GM19463 (cell line): ENCODE measurements at regions not wholly inside any gene's neighbourhood (a gene's known extent, or its start where the extent isn't known, plus 50 kb on each side); places are given as distances from the start of the nearest gene placed in this dataset.

Experiments used
- ATAC-seq: cut with Tn5 transposase; IDR thresholded peaks from one replicate; pipeline ENCODE4 v1.9.1; 2021; ENCODE audit warnings: mild to moderate bottlenecking, moderate library complexity; ENCODE audit not compliant: unreplicated experiment

DNA sequence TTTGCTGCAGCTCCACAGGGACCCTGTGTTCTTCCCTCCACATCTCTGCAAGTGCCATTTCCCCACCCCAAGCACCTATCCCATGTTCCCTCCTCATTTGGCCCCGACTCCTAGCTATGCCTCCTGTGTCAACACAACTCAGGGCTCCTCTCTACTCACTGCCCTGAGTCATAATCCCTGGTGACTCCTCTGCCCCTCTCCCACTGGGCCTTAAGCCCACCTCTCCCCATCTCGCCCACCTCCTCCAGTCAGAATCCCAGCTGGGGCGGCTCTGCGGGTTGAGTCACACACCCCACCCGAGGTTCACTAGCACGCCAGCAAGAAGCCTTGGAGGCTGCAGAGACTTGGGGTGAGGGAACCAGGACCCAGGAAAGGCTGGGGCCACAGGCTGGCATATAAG, 346.2 kb downstream of the FOXL1 start:
- ATAC-seq: no peak

DNA sequence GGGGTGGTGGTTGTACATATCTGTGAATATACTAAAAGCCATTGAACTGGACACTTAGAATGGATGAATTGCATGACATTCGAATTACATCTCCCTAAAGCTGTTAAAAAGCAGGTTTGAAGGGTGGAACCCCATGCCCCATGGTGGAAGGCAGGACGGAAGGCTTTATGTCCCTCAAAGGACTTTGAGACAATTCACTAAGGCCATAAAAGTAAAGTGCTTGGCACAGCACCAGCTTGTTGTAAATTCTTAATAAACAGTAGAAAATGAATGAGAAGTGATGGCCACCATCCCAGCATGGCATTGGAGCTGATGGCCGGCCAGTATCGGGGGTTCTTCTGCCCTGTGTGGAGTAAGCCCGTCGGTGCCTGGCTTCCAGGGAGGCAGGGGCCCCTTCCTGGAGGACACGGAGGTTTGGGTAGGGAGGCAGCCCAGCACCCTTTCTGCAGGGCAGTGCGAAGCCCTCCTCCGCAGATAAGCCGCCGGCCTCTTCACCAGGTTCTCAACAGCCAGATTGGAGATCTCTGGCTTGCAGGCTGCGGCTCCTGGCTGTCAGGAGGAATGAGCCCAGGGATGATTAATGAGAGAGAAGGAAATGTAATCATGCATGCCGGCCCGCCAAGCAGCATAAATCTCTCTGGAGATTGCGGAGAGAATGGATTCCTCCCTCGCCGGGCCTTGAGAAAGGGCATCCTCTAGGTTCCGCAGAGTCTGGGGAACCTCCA, 346.9 kb downstream of the FOXL1 start:
- no peak for ATAC-seq

DNA sequence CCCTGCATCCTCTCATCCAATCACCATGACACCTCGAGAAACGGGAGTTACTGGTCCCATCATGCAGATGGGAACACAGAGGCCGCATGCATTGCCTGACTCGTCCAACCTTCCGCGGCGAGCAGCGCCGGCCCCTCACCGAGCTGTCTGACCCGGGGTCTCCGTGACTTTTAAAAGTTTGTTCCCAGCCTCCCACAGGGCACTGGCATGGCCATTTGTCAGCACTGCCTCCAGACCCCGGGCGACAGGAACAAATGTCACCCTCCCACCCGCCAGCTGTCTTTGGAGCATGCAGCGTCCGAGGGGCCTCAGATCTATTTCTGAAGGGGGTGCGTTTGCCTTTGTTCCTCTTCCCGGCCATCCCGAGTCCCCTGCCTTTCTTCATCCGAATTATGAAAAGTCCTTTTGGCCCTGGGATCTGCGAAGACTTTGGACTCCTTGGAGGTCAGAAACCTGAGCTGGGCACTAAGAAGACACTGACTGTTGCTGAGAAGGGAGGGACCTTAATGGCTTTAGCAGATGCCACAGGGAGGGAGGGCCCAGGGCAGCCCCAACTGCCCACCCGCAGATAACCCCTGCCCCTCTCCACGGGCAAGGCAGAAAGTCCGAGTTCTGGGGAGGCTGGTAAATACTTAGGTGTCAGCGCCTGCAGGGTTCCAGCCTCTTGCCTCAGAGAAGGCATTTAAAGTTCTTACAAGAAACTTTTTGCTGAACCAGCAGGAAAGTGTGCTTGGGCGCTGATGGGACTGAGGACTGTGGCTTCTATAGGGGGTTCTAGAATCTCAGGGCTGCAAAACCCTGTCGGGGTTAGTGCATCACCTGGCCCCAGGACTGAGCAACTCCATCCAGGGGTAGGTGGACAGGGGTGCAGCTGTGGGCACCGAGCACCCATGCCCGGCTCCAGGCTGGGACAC, 348.1 kb downstream of the FOXL1 start:
- ATAC-seq: no peak

DNA sequence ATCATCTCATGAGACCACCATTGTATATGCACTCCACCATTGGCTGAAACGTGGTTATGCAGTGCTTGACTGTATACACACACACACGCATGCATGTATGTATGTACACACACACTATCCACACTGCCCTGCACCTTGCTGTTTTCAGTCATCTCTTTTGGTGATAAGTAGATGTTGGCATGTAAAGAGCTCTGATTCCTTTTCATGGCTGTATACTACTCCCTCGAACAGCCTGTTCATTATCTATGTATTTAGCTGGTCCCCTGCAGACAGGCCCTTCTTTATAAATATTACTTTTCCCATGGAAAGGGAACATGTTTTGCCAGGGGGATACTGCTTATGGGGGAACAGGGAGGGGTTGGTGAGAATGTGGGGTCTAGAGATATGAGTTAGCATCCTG, 349.4 kb downstream of the FOXL1 start:
- ATAC-seq: no peak

DNA sequence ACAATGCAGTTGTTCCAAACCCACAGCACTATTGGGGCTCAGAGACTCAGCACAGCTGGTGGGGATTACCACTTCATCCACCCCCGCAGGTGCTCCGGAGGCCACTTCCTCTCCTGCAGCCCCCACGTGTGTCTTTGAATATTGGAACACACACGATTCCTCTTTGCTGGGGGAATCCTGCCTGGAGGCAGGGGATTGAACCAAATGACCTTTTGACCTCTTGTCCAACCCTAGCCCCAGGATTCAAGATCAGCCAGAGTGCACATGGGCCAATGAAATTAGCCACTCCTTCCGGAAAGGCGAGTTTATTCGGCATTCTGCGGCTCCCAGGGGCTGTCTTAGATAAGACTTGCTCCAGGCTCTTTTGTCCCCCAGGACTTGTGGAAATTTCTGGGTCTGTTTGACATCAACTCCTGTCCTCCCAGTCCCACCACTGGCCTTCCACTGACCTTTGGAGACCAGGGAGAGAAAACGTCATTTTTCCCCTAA, 350.2 kb downstream of the FOXL1 start:
- no peak for ATAC-seq

DNA sequence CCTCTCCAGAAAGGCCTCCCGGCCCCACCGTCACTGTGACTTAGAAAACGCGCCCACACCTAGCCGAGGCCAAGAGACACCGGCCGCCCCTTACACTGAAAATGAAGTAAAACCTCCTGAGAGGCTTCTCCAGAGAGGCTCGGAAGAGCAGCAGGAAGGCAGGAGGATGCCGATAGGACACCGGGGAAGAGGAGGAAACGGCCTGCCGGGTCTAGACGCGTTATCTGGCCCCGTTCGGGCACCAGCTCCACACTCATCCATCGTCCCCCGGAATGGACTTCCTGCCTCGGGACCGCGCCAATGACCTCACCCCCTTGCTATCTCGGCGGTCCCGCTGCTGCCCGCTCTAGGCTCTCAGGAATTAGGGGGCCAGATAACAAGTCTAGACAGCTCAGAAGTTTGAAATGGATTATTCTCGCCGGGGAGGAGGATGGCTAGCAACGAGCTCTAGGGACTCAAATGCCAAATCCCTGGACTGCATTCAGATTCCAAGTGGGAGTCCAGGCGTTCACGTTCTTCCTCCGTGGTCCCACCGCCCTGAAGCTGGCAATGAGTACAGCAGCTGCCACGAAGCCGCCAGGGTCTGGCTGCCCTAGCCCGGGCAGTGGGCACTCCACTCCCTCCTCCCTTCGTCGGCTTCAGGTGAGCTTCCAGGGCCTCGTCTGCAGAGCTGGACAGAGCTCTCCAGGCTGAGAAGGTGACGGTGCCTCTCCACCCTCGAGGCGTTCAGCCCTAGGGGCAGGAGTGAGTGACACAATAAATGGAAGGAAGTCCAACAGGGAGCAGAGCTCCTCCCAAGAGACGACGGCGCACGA, 350.9 kb downstream of the FOXL1 start:
- ATAC-seq: no peak

DNA sequence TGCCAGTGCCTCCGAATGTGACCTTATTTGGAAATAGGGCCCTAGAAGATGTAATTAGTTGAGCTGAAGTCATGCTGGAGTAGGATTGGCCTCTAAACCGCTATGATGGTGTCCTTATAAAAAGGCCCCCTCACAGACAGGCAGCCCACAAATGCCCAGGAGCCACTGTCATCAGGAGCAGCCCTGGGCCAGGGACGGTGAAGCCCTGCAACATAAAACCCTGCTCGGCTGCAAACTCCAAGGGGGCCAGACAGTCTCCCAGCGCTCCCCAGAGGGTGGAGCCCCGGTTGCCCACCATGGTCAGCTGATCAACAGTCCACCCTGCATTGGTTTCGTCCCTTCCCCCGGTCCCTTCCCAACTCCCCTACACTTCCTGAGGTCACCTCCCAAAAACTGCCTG, 351.7 kb downstream of the FOXL1 start:
- no peak for ATAC-seq

DNA sequence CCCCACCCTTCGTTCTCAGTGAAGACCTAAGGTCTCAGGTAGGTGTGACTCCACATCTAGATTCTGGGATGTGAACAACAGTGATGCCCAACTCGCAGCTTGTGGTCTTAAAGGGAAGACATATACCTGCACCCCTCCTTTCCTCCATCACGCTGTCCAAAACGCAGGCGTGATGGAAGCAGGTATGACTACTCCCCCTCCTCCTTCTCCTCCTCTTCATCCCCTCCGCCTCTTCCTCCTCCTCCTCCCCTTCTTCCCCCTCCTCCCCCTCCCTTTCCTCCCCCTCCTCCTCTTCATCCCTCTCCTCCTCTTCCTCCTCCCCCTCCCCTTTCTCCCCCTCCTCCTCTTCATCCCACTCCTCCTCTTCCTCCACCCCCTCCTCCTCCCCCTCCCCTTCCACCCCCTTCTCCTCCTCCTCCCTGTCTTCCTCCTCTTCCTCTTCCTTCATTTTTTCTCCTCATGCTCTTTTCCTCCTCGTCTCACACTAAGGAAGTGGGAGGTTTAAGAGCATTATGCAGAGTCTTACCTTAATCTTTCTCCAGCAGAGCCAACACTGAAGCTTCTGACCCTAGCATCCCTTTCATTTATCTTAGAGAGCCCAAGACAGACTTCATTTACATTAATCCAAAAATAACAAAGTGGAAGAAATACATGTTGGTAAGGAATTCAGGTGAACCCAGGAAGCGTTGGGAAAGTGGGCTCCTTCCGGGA, 352.5 kb downstream of the FOXL1 start:
- no peak for ATAC-seq

DNA sequence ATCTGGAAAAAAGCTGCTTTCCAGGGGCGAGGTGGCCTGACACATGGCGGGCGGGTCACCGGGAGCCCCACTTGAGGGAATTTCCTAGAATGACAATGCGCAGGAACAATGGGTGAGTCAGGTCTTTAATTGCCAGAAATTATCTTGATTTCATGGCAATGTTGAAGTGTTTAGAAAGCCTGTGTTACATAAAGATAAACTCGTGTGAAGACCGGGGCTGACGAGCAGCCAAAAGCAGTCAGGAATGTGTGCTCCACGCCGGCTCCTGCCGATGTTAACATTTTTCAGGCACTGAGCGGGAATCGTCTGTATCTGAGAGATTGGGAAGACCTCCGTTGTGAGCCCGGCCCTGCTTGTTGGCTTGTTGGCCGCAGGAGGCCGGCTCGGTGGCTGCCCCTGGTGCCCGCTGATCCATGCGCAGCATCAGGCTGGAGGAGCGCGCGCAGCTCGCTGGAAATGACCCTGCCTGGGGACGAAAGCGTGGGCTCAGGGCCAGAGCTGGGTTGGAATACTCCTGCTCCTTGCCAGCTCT, 353.1 kb downstream of the FOXL1 start:
- ATAC-seq: no peak

DNA sequence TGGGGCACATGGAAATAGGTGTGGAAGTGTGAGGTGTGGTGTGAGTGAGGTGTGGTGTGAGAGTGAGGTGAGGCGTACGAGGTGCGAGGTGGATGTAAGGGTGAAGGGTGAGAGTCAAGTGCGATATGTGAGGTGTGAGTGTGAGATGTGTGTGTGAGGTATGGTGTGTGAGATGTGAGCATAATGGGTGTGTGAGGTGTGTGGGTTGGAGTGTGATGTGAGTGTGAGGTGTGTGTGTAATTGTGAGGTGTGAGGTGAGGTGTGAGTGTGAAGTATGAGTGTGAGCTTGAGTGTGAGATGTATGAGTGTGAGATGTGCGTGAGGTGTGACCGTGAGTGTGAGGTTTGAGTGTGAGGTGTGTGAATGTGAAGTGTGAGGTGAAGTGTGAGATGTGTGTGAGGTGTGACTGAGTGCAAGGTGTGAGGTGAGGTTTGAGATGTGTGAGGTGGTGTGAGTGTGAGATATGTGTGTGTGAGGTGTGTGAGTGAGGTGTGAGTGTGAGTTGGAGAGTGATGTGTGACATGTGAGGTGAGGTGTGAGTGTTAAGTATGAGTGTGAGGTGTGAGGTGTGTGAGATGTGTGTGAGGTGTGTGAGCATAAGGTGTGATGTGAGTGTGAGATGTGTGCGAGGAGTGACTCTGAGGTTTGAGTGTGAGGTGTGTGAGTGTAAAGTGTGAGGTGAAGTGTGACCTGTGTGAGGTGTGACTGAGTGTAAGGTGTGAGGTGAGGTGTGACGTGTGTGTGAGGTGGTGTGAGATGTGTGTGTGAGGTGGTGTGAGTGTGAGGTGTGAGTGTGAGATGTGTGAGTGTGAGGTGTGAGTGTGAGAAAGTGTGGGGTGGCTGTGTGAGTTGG, 354.0 kb downstream of the FOXL1 start:
- no peak for ATAC-seq

DNA sequence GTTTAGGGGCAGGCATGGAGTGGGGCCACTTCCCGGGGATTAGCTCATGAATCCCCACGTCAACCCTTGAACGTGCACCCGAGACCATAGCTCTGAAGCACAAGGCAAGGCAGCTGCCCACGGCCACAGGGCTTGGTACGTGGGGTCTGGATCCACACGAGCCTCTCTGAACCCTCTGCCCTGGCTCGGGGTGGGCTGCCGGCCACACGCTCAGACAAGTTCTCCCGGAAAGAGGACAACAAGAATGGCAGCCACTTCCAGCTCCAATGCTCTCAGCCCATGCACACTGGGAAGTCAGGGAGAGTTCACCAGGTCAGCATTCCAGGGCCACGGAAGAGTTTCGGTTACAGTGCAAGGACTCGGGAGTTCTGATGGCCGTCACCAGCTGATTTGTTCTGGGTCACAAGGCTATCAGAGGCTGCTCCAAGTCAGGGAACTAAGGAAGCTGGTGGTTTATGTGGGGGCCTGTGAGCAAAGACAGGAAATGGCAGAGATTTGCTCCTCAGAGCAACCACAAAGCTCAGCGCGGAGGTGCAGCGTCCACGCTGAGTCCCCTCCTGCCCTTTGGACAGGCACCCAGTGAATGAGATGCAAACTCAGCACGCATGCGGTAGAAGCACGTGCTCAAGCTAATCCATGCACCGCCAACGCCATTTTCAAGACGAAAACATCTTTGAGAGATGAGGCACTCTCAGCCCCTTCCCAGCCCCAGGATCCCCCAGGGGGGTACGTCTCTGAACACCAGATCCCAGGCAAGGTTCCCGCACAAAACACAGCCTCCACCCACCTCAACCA, 356.4 kb downstream of the FOXL1 start:
- ATAC-seq: no peak

DNA sequence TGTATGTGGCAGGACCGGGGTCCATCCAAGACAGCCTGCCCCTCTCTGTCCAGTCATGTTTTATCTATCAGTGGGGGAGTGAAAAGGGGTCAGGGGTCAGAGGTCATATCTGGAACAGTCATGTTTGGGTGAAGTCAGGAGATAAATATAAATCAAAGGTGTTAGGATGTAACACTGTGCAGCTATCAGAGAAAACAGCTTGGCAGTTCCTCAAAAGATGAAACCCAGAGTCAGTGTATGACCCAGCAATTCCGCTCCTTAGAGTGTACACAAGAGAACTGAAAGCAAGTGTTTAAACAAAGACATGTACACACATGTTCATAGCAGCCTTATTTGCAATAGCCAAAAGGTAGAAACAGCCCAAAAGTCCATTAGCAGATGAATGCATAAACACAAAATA, 361.3 kb downstream of the FOXL1 start:
- ATAC-seq: no peak

DNA sequence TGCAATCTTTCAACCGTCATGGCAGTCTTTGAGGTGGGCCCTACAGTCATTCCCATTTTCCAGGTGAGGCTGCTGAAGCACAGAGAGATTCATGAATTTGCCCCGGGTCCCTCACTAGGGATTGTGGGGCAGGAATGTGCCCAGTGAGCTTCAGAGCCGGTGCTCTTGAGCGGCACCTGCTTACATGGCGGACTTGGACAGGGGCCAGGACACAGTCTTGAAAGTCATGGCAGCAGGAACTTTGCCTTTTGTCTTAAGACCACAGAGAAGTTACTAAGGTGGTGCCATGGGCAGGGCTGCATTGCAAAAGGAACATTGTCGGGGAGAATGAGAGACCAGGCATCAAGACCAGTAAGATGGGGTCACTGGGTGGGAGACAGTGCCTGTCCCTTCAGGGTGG, 363.4 kb downstream of the FOXL1 start:
- ATAC-seq: no peak

DNA sequence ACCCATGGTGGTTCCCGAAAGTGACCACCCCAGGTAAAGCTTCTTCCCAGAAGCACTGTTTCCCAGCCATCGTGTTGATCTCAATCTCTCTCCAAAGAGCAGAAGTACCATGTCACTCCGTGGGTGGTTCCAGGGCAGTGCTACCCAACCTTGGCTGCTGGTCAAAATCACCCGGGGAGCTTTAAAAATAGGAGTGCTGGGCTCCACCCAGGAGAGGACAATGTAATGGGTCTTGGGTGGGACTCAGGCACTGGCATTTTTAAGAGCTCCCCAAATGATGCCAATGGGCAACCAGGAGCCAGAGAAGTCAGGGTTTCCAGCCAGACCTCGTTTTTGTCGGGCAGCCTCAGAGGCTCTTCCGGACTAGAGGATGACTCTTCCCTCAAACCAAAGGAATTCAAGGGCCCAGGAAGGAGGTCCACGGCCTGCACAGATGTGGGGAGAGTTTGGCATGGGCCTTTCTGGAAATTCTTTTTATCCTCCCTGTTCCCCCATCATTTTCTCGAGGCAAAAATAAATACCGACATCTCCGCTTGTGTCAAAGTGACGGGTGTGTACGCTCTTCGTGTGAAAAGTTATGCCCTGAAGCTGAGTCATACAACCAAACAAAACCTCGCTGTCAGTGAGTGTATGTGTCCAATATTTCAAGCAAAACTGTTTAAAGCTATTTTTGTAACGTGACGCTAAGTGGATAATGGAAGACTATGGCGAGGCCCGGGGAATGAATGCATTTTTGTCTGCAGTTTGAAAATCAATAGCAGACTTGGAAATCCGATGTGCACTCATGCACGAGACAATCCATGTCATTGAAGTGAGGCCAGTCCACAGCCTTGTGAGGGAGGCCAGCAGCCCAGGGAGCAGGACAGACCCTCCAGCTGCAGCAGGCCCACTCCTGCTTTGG, 364.1 kb downstream of the FOXL1 start:
- ATAC-seq: no peak

DNA sequence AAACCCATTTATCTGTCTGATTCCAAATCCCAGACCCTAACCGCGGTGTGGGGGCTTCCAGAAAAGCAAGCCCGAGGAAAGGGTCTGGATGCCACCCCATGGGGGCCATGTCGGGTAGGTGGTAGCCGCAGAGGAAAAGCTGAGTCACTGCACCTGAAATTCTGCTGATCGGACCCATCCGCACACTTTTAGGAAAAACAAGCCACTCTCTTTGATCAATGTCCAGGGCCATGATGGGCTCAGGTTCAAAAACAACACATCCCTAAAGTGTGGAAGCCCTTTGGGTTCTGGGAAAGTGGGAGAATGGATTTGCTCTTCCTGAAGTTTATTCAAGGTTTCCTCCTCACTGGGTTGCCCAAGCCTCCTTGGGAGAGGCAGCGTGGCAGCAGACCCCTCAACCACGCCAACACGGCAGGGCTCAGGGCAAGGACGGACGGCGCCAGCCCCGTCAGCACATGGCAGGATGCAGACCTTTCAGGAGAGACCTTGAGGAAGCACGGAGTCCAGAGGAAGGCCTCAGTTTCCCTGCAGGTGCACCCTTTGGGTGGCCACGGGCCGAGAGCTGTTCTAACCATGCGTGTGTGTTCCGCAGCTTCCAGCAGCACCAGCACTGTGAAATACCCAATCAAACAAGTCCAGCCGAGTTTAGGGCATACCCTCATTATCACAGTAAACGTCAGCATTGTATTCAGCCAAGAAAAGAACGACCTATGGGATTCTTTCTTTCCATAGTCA, 367.0 kb downstream of the FOXL1 start:
- no peak for ATAC-seq

DNA sequence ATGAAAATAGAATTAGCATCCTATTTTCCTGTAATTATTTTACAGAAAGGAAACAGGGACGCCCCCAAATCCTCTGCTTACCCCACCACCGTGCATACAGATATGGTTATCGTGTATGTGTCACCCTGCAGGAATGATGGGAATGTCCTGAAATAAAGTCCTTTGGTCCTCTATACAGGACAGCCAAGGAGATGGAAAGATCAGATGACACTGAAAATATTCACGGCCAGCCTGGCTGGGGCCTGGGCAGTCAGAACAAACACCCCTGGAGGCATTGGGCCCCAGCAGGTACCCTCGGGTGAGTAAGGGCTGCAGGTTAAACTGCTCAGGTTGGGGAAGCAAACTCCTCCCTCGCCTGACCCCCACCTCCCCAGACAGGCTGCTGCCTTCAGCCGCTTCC, 368.0 kb downstream of the FOXL1 start:
- no peak for ATAC-seq

DNA sequence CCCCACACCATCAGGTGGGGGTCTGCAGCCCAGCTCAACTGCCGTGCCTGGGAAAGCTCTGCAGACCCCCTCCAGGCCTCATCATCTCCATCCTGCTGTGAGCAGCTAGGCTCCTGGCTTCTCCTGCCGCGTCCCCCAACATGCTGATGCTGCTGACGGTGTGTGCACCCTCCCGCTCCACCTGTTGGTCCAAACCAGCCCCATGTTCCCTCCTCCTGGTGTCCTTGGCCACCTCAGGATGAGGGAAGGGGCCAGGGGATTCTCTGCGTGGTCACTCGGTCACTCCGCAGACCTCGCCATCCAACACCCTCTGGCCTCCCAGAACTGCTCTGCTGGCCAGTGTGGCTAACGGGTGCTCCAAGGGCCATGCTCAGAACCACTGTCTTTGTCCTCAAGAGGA, 368.6 kb downstream of the FOXL1 start:
- no peak for ATAC-seq
